GM12878 (cell line): ENCODE measurements at regions not wholly inside any gene's neighbourhood (a gene's known extent, or its start where the extent isn't known, plus 50 kb on each side); places are given as distances from the start of the nearest gene placed in this dataset.

Experiments used
- ATAC-seq: fragments of 200-7000 bp; cut with Tn5 transposase; 3 replicates; pipeline ENCODE4 v1.9.1; 2020; ENCODE audit warnings: mild to moderate bottlenecking, moderate library complexity
- BruUV-seq: library from RNA; stranded (reverse); fragments of 400-500 nt; replicated peaks from 2 replicates; lab custom pipeline; 2021; lab: Mats Ljungman, UMichigan
- CTCF ChIA-PET: fragments of 300-600 bp; sonication (Branson Sonifier 250); formaldehyde crosslinking; extraction: SDS; loops from one replicate; lab custom pipeline; 2021; ENCODE audit warnings: inconsistent platforms; lab: Yijun Ruan, JAX
- POLR2A ChIA-PET: fragments of 350-600 bp; formaldehyde crosslinking; extraction: SDS; loops from one replicate; lab custom pipeline; 2021; ENCODE audit warnings: inconsistent platforms; lab: Charles Lee
- RAD21 ChIA-PET: fragments of 300-600 bp; sonication (Branson Sonifier 250); formaldehyde crosslinking; loops from one replicate; lab custom pipeline; 2023; ENCODE audit warnings: antibody characterized with exemption; ENCODE audit not compliant: unreplicated experiment; lab: Charles Lee
- SMC1A ChIA-PET: fragments of 300-600 bp; sonication (Branson Sonifier 250); formaldehyde crosslinking; loops from one replicate; lab custom pipeline; 2023; ENCODE audit not compliant: unreplicated experiment, uncharacterized antibody; lab: Charles Lee
- DNase-seq: peaks from one replicate; pipeline ENCODE4 v3.0.0-alpha.2; 2011; ENCODE audit warnings: low read depth, low spot score
- FAIRE-seq: peaks from 3 replicates; lab custom pipeline; 2011; peaks lifted over from hg19 to GRCh38; lab: Jason Lieb, UNC
- H2AFZ ChIP-seq: 2 replicates; pipeline ENCODE4 v1.6.0; 2011; ENCODE audit warnings: low read depth, low read length, control low read depth; ENCODE audit not compliant: control insufficient read depth
- H3K27ac ChIP-seq: 2 replicates; pipeline ENCODE4 v1.5.1; 2011; ENCODE audit warnings: control low read depth; ENCODE audit not compliant: control insufficient read depth, insufficient read depth
- H3K27me3 ChIP-seq, 2 experiments: replicated peaks in 1 of 2; 2 replicates each; pipeline versions ENCODE4 v1.6.0 to v1.6.1; 2011; ENCODE audit warnings: low read length in 1 of 2; ENCODE audit not compliant: control insufficient read depth in 2 of 2, insufficient read depth in 2 of 2
- H3K36me3 ChIP-seq, 2 experiments: 2 replicates each; pipeline ENCODE4 v1.5.1; 2011; ENCODE audit warnings: low read length in 1 of 2; ENCODE audit not compliant: control insufficient read depth in 2 of 2, insufficient read depth in 2 of 2
- H3K4me1 ChIP-seq: 2 replicates; pipeline ENCODE4 v1.6.1; 2011; ENCODE audit warnings: mild to moderate bottlenecking, low read length, moderate library complexity, mixed read lengths; ENCODE audit not compliant: control insufficient read depth, insufficient read depth
- H3K4me2 ChIP-seq: 2 replicates; pipeline ENCODE4 v1.6.0; 2011; ENCODE audit warnings: control low read depth; ENCODE audit not compliant: control insufficient read depth, insufficient read depth
- H3K4me3 ChIP-seq: fragments of 200-600 bp; sonication (generic); 2 replicates; pipeline ENCODE4 v1.5.1; 2016
- H3K79me2 ChIP-seq: 2 replicates; pipeline ENCODE4 v1.6.0; 2011; ENCODE audit warnings: low read length; ENCODE audit not compliant: control insufficient read depth, insufficient read depth
- H3K9ac ChIP-seq: 2 replicates; pipeline ENCODE4 v1.8.0; 2011; ENCODE audit warnings: low read length, control low read depth, mixed read lengths; ENCODE audit not compliant: control insufficient read depth, insufficient read depth
- H3K9me3 ChIP-seq: replicated peaks from 3 replicates; pipeline ENCODE4 v1.5.1; 2011; ENCODE audit warnings: mild to moderate bottlenecking, low read length; ENCODE audit not compliant: control insufficient read depth, insufficient read depth
- H4K20me1 ChIP-seq: 2 replicates; pipeline ENCODE4 v1.6.0; 2011; ENCODE audit not compliant: control insufficient read depth, insufficient read depth
- ATF3 ChIP-seq: IDR thresholded peaks from 2 replicates; pipeline ENCODE4 v1.6.1; 2011; ENCODE audit warnings: low read depth, mild to moderate bottlenecking, low read length, moderate library complexity, borderline replicate concordance; ENCODE audit errors: extremely low read depth
- CUX1 ChIP-seq: IDR thresholded peaks from 2 replicates; pipeline ENCODE4 v1.6.1; 2012; ENCODE audit warnings: improper control_type of control experiment, low read depth, low read length; ENCODE audit not compliant: insufficient replicate concordance
- EED ChIP-seq: sonication (generic); IDR thresholded peaks from 2 replicates; pipeline ENCODE4 v1.6.1; 2016; ENCODE audit warnings: antibody characterized with exemption, low read depth
- FOS ChIP-seq: IDR thresholded peaks from 3 replicates; pipeline ENCODE4 v1.6.1; 2011; ENCODE audit warnings: borderline replicate concordance; ENCODE audit not compliant: insufficient read length; ENCODE audit errors: extremely low read depth
- IKZF2 ChIP-seq, 2 experiments: fragments of 450-650 bp; IDR thresholded peaks; 2 replicates each; pipeline ENCODE4 v1.6.1; 2017; ENCODE audit warnings: mild to moderate bottlenecking in 2 of 2, moderate library complexity in 2 of 2
- NKRF ChIP-seq: fragments of 450-650 bp; conservative IDR thresholded peaks from 2 replicates; pipeline ENCODE4 v1.6.1; 2017; ENCODE audit warnings: mild to moderate bottlenecking, moderate library complexity
- NR2C1 ChIP-seq: fragments of 450-650 bp; IDR thresholded peaks from 2 replicates; pipeline ENCODE4 v1.6.1; 2017; ENCODE audit warnings: antibody characterized with exemption, mild to moderate bottlenecking, moderate library complexity
- PKNOX1 ChIP-seq: fragments of 450-650 bp; IDR thresholded peaks from 2 replicates; pipeline ENCODE4 v1.6.1; 2016; ENCODE audit warnings: mild to moderate bottlenecking
- RELB ChIP-seq: fragments of 450-650 bp; IDR thresholded peaks from 2 replicates; pipeline ENCODE4 v1.6.1; 2017; ENCODE audit warnings: low read depth, mild to moderate bottlenecking, moderate library complexity
- RUNX3 ChIP-seq: IDR thresholded peaks from 2 replicates; pipeline ENCODE4 v1.6.1; 2012; ENCODE audit warnings: low read length, inconsistent platforms
- SRF ChIP-seq, 2 experiments: IDR thresholded peaks; 2 replicates each; pipeline ENCODE4 v1.6.1; 2011; ENCODE audit warnings: low read depth in 2 of 2, low read length in 2 of 2, mild to moderate bottlenecking in 1 of 2, moderate library complexity in 1 of 2
- TCF3 ChIP-seq: IDR thresholded peaks from 2 replicates; pipeline ENCODE4 v1.6.1; 2012; ENCODE audit warnings: low read depth, mild to moderate bottlenecking, low read length, borderline replicate concordance; ENCODE audit not compliant: insufficient read depth
- ZNF207 ChIP-seq: fragments of 450-650 bp; IDR thresholded peaks from 2 replicates; pipeline ENCODE4 v1.6.1; 2014; ENCODE audit warnings: antibody characterized with exemption, mild to moderate bottlenecking, borderline replicate concordance
- WGBS: methylation state at CpG from one replicate; pipeline ENCODE4 v1.1.6; 2016; ENCODE audit warnings: low lambda C conversion rate; ENCODE audit not compliant: insufficient replicate concordance, insufficient coverage; ENCODE audit errors: missing lambda C conversion rate; 5-methylcytosine and 5-hydroxymethylcytosine counted together
- in situ Hi-C: fragments of 300-500 bp; cut with MboI; formaldehyde crosslinking; loops from 9 replicates; pipeline ENCODE4 v1.14.3; 2018; ENCODE audit warnings: mixed read lengths
- intact Hi-C: fragments of 100-400 bp; cut with micrococcal nuclease; formaldehyde crosslinking; loops from one replicate; pipeline ENCODE4 v1.14.2; 2022; ENCODE audit not compliant: unreplicated experiment

- TF ChIP-seq TCF3, result no peak
- no peak for TF ChIP-seq NKRF
- TF ChIP-seq, all 136 proteins: peak for 0
These were observed 274.5 kb downstream of the MYCN start (continued) for GRCh38 chr2:16214861-16215260.

- H3K4me1 ChIP-seq, result no peaks in the 10 kb centered on the region
- H3K36me3 ChIP-seq, result no peaks in the 10 kb centered on the region
- H2AFZ ChIP-seq, result no peak overlapping the region
- no peak overlapping the region for H3K4me3 ChIP-seq
- no peaks in the 10 kb centered on the region for H3K79me2 ChIP-seq
- H3K27ac ChIP-seq, result no peak overlapping the region
- DNase-seq (no peak), ATAC-seq (no peak), FAIRE-seq (no peak)
- no peaks in the 10 kb centered on the region for H4K20me1 ChIP-seq
- ChIA-PET CTCF (no interaction called here), POLR2A (no interaction called here), RAD21 (no interaction called here), SMC1A (no interaction called here)
- no peak overlapping the region for H3K4me2 ChIP-seq
- WGBS, result 0% methylated on average over 1 of the region's 1 CpG
- intact Hi-C loops (no loop called here), in situ Hi-C loops (no loop called here)
- no peaks in the 10 kb centered on the region for H3K27me3 ChIP-seq
- no TSS peak for BruUV-seq
- no peak overlapping the region for H3K9ac ChIP-seq
- H3K9me3 ChIP-seq, result no peaks in the 10 kb centered on the region
- no peak for TF ChIP-seq ATF3
- TF ChIP-seq FOS, result no peak
- no peak for TF ChIP-seq ZNF207
- no peak for TF ChIP-seq EED
- TF ChIP-seq CUX1, result no peak
- no peak for TF ChIP-seq RELB
- TF ChIP-seq NR2C1, result no peak
- no peak for TF ChIP-seq PKNOX1
- TF ChIP-seq SRF (IDR thresholded peaks at IDR 0.05; ENCODE audit: low read depth in 2 of 2, low read length in 2 of 2), result no peak
- no peak for TF ChIP-seq RUNX3
- TF ChIP-seq IKZF2 (IDR thresholded peaks at IDR 0.05), result no peak
These were observed 274.0 kb downstream of the MYCN start for GRCh38 chr2:16214391-16214790.
